ENCODE measurements at regions not wholly inside any gene's neighbourhood (a gene's known extent, or its start where the extent isn't known, plus 50 kb on each side); places are given as distances from the start of the nearest gene placed in this dataset.

- Histone ChIP-seq H3F3A (ENCODE audit: insufficient read depth) (no peaks in the 10 kb centered on the region), H3K4me3 (no peak overlapping the region), H3K36me3 (ENCODE audit: low read depth) (no peaks in the 10 kb centered on the region), H3K4me2 (ENCODE audit: unreplicated experiment) (no peak overlapping the region), H3K79me2 (ENCODE audit: insufficient read depth) (no peaks in the 10 kb centered on the region), H3K9me2 (ENCODE audit: insufficient read depth) (no peaks in the 10 kb centered on the region), H3K9me3 (ENCODE audit: low read depth) (no peaks in the 10 kb centered on the region), H2AFZ (peak overlapping the region; percentile 62; the same call in 1 of the 2 replicates), H4K20me1 (ENCODE audit: insufficient read depth) (no peaks in the 10 kb centered on the region), H3K27me3 (replicated peaks; ENCODE audit: insufficient read depth) (no peaks in the 10 kb centered on the region), H3K27ac (no peak overlapping the region), H3K4me1 (ENCODE audit: insufficient read depth) (peaks cover 10% of the 10 kb centered on the region), H3K9ac (no peak overlapping the region)
- in situ Hi-C loops (cut with MboI): no loop called here
- 71 to 83% methylated on average over 1 of the region's 1 CpG for WGBS, 2 experiments (ENCODE audit: low coverage in 1 of 2, low lambda C conversion rate in 2 of 2, missing lambda C conversion rate in 2 of 2)
- TF ChIP-seq EZH2 (IDR thresholded peaks at IDR 0.05; ENCODE audit: insufficient read depth, poor library complexity, severe bottlenecking): no peak
- TF ChIP-seq EZH2phosphoT487 (IDR thresholded peaks at IDR 0.05; ENCODE audit: insufficient read depth, low read depth): no peak
- peak; percentile 5 for DNase-seq
These were observed 169.2 kb upstream of the RGMB start for GRCh38 chr5:98604301-98604700.

- WGBS, 2 experiments (ENCODE audit: low coverage in 1 of 2, low lambda C conversion rate in 2 of 2, missing lambda C conversion rate in 2 of 2): 87 to 90% methylated on average over 4 of the region's 4 CpGs
- H3K9me2 ChIP-seq (ENCODE audit: insufficient read depth): no peaks in the 10 kb centered on the region
- no peak overlapping the region for H3K9ac ChIP-seq
- peaks cover 10% of the 10 kb centered on the region for H3K4me1 ChIP-seq (ENCODE audit: insufficient read depth)
- H4K20me1 ChIP-seq (ENCODE audit: insufficient read depth): no peaks in the 10 kb centered on the region
- no peak overlapping the region for H3K4me3 ChIP-seq
- peak overlapping the region; percentile 62 for H2AFZ ChIP-seq
- no peak overlapping the region for H3K4me2 ChIP-seq (ENCODE audit: unreplicated experiment)
- no peak overlapping the region for H3K27ac ChIP-seq
- H3K27me3 ChIP-seq (replicated peaks; ENCODE audit: insufficient read depth): no peaks in the 10 kb centered on the region
- in situ Hi-C loops (cut with MboI): no loop called here
- TF ChIP-seq EZH2 (IDR thresholded peaks at IDR 0.05; ENCODE audit: insufficient read depth, poor library complexity, severe bottlenecking): no peak
- no peak for TF ChIP-seq EZH2phosphoT487 (IDR thresholded peaks at IDR 0.05; ENCODE audit: insufficient read depth, low read depth)
- peak; percentile 28 for DNase-seq
- no peaks in the 10 kb centered on the region for H3K79me2 ChIP-seq (ENCODE audit: insufficient read depth)
- H3F3A ChIP-seq (ENCODE audit: insufficient read depth): no peaks in the 10 kb centered on the region
- no peaks in the 10 kb centered on the region for H3K9me3 ChIP-seq (ENCODE audit: low read depth)
- no peaks in the 10 kb centered on the region for H3K36me3 ChIP-seq (ENCODE audit: low read depth)
These were observed 168.6 kb upstream of the RGMB start for GRCh38 chr5:98604721-98605425.

GRCh38 chr5:98605426-98605825 lies 168.0 kb upstream of the RGMB start:
- TF ChIP-seq EZH2phosphoT487 (IDR thresholded peaks at IDR 0.05; ENCODE audit: insufficient read depth, low read depth): no peak
- no peak for TF ChIP-seq EZH2 (IDR thresholded peaks at IDR 0.05; ENCODE audit: insufficient read depth, poor library complexity, severe bottlenecking)
- H2AFZ ChIP-seq: no peak overlapping the region
- no peaks in the 10 kb centered on the region for H3K27me3 ChIP-seq (replicated peaks; ENCODE audit: insufficient read depth)
- H3K4me1 ChIP-seq (ENCODE audit: insufficient read depth): peaks cover 10% of the 10 kb centered on the region
- no peak overlapping the region for H3K4me3 ChIP-seq
- in situ Hi-C loops (cut with MboI): no loop called here
- H3K27ac ChIP-seq: no peak overlapping the region
- no peak overlapping the region for H3K9ac ChIP-seq
- no peaks in the 10 kb centered on the region for H3K36me3 ChIP-seq (ENCODE audit: low read depth)
- no peaks in the 10 kb centered on the region for H3K9me2 ChIP-seq (ENCODE audit: insufficient read depth)
- no peak for DNase-seq
- H3F3A ChIP-seq (ENCODE audit: insufficient read depth): no peaks in the 10 kb centered on the region
- no peaks in the 10 kb centered on the region for H3K9me3 ChIP-seq (ENCODE audit: low read depth)
- H3K4me2 ChIP-seq (ENCODE audit: unreplicated experiment): no peak overlapping the region
- H3K79me2 ChIP-seq (ENCODE audit: insufficient read depth): no peaks in the 10 kb centered on the region
- 94 to 95% methylated on average over 1 of the region's 1 CpG for WGBS, 2 experiments (ENCODE audit: low coverage in 1 of 2, low lambda C conversion rate in 2 of 2, missing lambda C conversion rate in 2 of 2)
- no peaks in the 10 kb centered on the region for H4K20me1 ChIP-seq (ENCODE audit: insufficient read depth)

GRCh38 chr5:98606961-98607360 lies 166.5 kb upstream of the RGMB start:
- Histone ChIP-seq H2AFZ (no peak overlapping the region), H3K4me2 (ENCODE audit: unreplicated experiment) (no peak overlapping the region), H3K9me3 (ENCODE audit: low read depth) (no peaks in the 10 kb centered on the region), H3K79me2 (ENCODE audit: insufficient read depth) (no peaks in the 10 kb centered on the region), H4K20me1 (ENCODE audit: insufficient read depth) (no peaks in the 10 kb centered on the region), H3K9me2 (ENCODE audit: insufficient read depth) (no peaks in the 10 kb centered on the region), H3K36me3 (ENCODE audit: low read depth) (no peaks in the 10 kb centered on the region), H3K4me3 (no peak overlapping the region), H3K27ac (no peak overlapping the region), H3K4me1 (ENCODE audit: insufficient read depth) (peaks cover 10% of the 10 kb centered on the region), H3K27me3 (replicated peaks; ENCODE audit: insufficient read depth) (no peaks in the 10 kb centered on the region), H3K9ac (no peak overlapping the region), H3F3A (ENCODE audit: insufficient read depth) (no peaks in the 10 kb centered on the region)
- TF ChIP-seq EZH2 (IDR thresholded peaks at IDR 0.05; ENCODE audit: insufficient read depth, poor library complexity, severe bottlenecking) (no peak), EZH2phosphoT487 (IDR thresholded peaks at IDR 0.05; ENCODE audit: insufficient read depth, low read depth) (no peak)
- DNase-seq: no peak
- 54 to 66% methylated on average over 2 of the region's 2 CpGs for WGBS, 2 experiments (ENCODE audit: low coverage in 1 of 2, low lambda C conversion rate in 2 of 2, missing lambda C conversion rate in 2 of 2)
- in situ Hi-C loops (cut with MboI): no loop called here

Measured in GM23248 (cell line).